ENCODE measurements at regions not wholly inside any gene's neighbourhood (a gene's known extent, or its start where the extent isn't known, plus 50 kb on each side); places are given as distances from the start of the nearest gene placed in this dataset.

GRCh38 chr5:43947935-43948334 lies 345.0 kb downstream of the NNT start:
- TF ChIP-seq CTCF (IDR thresholded peaks at IDR 0.05) (no peak), EZH2 (IDR thresholded peaks at IDR 0.05) (no peak), EZH2phosphoT487 (IDR thresholded peaks at IDR 0.05) (no peak)

Measured in neural progenitor cell (in vitro differentiated cells).